AG09319 (cell line): ENCODE measurements at regions not wholly inside any gene's neighbourhood (a gene's known extent, or its start where the extent isn't known, plus 50 kb on each side); places are given as distances from the start of the nearest gene placed in this dataset.

Source experiments
- DNase-seq: peaks from one replicate; pipeline ENCODE4 v3.0.0-alpha.2; 2010; ENCODE audit warnings: low read depth; ENCODE audit errors: extremely low read depth
- TF ChIP-seq, protein P1 (sequence below): IDR thresholded peaks from 2 replicates; pipeline ENCODE4 v1.5.1; 2011; ENCODE audit warnings: low read depth, mild to moderate bottlenecking, inconsistent platforms, low read length, moderate library complexity

DNA sequence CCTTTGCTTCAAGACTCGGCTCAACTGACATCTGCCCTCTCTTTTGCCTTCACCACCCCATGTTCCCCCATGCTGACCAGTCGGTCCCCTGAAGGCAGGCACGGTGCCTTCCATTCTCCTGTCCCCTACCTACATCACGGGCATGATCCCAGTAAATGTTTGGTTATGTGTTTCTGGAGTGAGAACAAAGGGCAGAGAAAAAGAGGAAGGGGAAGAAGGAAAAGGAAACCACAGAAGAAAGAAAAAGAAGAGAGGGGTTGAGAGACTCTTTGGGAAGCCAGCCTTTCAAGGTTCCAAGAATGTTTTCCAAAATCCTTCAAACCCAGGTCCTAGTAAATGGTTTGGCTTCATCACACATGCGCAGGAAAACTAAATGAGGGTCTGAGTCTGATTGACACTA, 84.9 kb downstream of the CDC7 start:
- DNase-seq = no peak
- TF ChIP-seq, protein P1, sequence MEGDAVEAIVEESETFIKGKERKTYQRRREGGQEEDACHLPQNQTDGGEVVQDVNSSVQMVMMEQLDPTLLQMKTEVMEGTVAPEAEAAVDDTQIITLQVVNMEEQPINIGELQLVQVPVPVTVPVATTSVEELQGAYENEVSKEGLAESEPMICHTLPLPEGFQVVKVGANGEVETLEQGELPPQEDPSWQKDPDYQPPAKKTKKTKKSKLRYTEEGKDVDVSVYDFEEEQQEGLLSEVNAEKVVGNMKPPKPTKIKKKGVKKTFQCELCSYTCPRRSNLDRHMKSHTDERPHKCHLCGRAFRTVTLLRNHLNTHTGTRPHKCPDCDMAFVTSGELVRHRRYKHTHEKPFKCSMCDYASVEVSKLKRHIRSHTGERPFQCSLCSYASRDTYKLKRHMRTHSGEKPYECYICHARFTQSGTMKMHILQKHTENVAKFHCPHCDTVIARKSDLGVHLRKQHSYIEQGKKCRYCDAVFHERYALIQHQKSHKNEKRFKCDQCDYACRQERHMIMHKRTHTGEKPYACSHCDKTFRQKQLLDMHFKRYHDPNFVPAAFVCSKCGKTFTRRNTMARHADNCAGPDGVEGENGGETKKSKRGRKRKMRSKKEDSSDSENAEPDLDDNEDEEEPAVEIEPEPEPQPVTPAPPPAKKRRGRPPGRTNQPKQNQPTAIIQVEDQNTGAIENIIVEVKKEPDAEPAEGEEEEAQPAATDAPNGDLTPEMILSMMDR = no peak

DNA sequence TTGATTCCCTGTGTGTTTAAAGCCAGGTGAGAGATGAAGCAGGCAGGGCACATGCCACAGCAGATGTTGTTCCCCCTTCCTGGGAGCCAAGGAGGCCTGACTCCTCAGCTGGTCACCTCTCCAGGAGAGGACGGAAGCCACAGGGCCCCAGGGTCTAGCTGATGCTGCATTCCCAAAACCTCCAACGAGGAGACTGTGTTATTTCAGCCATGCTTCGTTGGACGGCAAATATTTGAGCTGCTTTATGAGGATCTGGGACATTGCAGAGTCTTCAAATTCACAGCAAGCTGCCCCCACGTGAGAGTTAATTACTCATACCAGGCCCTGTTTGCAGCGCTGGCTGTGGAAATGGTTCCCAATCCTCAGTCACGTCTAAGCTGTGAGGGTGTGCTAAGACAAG, 85.3 kb downstream of the CDC7 start:
- TF ChIP-seq, protein P1 = no peak
- DNase-seq = no peak

DNA sequence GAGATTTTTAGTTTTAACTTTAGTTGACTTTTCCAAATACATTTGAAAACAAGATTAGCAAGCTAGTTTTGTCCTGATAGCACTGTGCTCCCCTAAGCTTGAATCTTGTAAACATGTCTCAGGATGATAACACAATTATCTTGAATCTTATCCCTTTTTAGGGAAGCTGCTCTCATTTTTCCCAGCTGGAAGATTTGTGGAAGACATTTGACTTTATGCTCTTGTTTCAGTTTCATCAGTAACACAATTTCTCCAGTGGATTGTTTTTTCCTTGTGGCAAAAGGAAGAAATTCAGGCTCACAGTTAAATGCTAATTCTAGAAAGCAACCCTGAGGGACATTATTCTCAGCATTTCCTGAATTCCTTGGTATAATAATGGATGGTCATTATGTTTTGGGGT, 88.8 kb downstream of the CDC7 start:
- no peak for DNase-seq
- TF ChIP-seq, protein P1 = no peak

DNA sequence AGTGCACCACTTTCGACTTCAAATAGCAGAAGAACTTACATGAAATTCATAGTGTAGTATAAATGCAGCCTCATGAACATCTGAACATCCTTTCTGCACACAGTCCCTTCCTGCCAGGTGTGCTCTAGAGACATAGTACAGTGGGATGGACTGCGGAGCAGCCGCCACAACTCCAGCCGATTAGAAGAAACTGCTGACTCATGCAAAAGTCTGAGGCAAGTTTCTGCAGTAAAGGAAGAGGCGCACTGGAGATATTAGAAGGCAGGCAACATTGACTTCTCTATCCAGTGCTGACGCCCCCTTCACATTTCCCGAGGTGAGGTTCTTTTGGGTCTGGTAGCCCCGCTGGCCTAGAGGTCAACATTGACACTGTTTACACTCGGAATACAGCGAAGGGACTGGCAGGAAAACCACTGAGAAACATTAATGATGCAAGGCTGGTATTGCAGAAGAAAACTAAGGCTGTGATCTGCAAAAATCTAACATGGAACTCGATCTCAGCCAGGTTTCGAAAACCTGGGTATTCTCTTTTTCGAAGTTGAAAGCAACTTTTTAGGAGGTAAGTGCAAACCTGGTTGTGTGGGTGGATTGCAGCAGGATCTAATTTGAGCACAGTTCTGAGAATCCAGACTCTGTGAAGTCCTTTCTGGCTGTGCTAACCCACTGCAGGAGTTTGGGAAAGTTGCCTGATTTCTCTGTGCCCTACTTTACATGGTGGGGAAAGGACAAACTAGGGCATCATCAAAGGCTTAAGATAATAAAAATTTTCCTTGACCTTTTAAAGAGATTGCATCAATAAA, 90.7 kb downstream of the CDC7 start:
- DNase-seq = no peak

DNA sequence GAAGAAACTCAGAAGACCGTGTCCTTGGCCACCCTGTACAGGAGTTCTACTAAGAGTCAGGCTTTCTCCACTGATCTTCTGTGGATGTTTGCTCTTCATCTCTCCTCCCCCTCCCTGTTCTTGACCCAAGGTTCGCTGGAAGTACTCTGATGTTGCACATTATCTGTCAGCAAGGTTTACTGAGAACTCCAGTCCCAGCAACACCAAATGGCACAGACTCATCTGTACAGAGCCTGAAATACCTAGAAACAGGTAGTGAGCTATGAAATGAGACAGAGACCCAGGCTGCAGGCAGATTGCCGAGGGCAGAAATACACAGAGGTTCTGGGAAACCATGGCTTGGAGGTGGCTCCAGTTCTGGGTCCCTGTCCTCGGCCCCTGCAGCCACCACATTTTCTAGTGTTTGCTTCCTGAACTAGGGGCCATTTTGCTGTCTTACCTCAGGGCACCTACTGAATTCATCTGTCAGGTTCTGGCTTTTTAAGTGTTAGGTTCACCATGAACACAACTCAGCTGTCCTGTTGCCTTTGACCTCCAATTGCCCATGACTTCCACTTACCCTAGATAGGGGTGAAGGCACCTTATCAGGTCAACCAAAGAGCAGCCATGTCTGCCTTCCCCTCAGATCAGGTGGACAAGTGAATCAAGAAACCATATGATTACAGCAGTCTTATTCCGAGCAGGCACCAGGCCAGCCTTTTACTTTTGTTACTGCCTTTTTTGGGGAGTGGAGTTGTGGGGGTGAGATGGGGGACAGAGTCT, 92.2 kb downstream of the CDC7 start:
- TF ChIP-seq, protein P1 = no peak
- DNase-seq = no peak

More for the DNA sequence above, 90.7 kb downstream of the CDC7 start:
- TF ChIP-seq, protein P1 = no peak

DNA sequence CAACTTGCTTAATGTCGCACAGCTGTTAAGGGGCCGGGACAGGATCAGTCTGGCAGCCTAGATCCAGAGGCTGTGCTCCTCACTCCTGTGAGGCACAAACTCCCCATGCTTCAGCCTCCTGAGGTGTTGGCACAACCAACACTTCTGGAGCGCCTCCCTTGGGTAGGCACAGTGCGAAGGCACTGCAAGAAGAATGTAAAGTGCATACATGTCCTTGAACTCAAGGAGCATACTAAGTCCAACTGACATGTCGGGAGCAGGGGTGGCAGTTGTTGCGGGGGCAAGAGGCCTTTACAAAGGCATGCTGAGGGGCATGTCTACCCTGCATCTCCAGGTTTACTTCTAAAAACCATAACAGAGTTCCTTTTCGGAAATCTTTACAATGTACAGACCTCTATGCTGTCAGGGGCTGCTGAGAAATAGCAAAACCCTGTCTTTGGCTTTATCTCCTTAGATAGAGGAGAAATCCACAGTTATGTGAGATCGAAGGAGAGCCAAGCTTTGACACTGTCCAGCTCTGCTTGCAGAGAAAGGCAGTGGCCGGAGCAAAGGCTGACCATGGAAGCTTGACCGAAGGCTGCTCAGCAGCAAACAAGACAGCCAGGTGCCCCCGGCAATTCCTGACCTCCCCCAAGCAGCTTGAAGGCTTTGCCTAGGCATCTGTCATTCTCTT, 93.9 kb downstream of the CDC7 start:
- TF ChIP-seq, protein P1 = no peak

DNA sequence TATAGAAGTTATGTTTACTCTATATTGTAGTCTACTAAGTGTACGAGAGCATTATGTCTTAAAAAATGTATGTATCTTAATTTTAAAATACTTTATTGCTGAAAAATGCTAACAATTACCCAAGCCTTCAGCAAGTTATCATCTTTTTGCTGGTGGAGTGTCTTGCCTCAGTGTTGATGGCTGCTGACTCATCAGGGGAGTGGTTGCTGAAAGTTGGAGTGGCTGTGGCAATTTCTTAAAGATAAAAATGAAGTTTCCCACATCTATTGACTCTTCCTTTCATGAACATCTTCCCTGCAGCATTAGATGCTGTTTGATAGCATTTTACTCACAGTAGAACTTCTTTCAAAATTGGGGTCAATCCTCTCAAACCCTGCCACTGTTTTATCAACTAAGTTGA, 95.8 kb downstream of the CDC7 start:
- TF ChIP-seq, protein P1 = no peak
- DNase-seq = no peak

More for the DNA sequence above, 93.9 kb downstream of the CDC7 start:
- no peak for DNase-seq
